Neutrophil (primary cell): ENCODE measurements at regions not wholly inside any gene's neighbourhood (a gene's known extent, or its start where the extent isn't known, plus 50 kb on each side); places are given as distances from the start of the nearest gene placed in this dataset.

Source experiments
- H3K27ac ChIP-seq: fragments of 200-600 bp; sonication (generic); 2 replicates; pipeline ENCODE4 v1.5.1; 2016; ENCODE audit warnings: mild to moderate bottlenecking, moderate library complexity
- H3K27me3 ChIP-seq: fragments of 200-600 bp; sonication (generic); 2 replicates; pipeline ENCODE4 v1.6.0; 2016; ENCODE audit warnings: mild to moderate bottlenecking
- H3K36me3 ChIP-seq: fragments of 200-600 bp; sonication (generic); 2 replicates; pipeline ENCODE4 v1.5.1; 2017
- H3K4me1 ChIP-seq, 2 experiments: fragments of 200-600 bp in 1 of 2; sonication (generic) in 1 of 2; 1 replicate in 1 of 2; 2 replicates in 1 of 2; pipeline versions ENCODE4 v1.5.1 to v1.6.1; 2013 to 2016; ENCODE audit warnings: low read depth in 1 of 2, low read length in 1 of 2, mild to moderate bottlenecking in 1 of 2, moderate library complexity in 1 of 2; ENCODE audit not compliant: control insufficient read depth in 1 of 2, insufficient read depth in 1 of 2
- H3K4me3 ChIP-seq, 2 experiments: fragments of 200-600 bp in 1 of 2; sonication (generic) in 1 of 2; 1 replicate in 1 of 2; 2 replicates in 1 of 2; pipeline ENCODE4 v1.5.1; 2013 to 2016; ENCODE audit warnings: low read depth in 1 of 2, low read length in 1 of 2, mild to moderate bottlenecking in 1 of 2, moderate library complexity in 1 of 2
- H3K9me3 ChIP-seq: fragments of 200-600 bp; sonication (generic); 2 replicates; pipeline ENCODE4 v1.5.1; 2016
- TF ChIP-seq, protein P1 (sequence below): fragments of 200-600 bp; sonication (generic); IDR thresholded peaks from 2 replicates; pipeline ENCODE4 v1.5.1; 2016; ENCODE audit warnings: antibody characterized with exemption

DNA sequence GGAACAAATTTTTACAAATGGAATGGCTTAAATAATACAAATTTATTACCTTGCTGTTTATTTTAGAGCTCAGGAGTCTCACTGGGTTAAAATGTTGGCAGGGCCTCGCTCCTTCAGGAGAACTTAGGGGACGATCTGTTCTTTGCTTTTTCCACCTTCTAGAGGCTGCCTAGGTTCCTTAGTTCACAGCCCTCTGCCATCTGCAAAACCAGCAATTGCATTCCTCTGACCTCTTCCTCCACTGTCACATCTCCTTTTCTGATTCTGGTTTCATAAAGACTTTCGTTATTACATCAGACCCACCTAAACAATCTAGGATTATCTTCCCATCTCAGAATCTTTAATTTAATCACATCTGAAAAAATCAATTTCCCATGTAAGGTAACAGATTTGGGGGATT lies 249.6 kb upstream of the SPRY2 start:
- TF ChIP-seq, protein P1, sequence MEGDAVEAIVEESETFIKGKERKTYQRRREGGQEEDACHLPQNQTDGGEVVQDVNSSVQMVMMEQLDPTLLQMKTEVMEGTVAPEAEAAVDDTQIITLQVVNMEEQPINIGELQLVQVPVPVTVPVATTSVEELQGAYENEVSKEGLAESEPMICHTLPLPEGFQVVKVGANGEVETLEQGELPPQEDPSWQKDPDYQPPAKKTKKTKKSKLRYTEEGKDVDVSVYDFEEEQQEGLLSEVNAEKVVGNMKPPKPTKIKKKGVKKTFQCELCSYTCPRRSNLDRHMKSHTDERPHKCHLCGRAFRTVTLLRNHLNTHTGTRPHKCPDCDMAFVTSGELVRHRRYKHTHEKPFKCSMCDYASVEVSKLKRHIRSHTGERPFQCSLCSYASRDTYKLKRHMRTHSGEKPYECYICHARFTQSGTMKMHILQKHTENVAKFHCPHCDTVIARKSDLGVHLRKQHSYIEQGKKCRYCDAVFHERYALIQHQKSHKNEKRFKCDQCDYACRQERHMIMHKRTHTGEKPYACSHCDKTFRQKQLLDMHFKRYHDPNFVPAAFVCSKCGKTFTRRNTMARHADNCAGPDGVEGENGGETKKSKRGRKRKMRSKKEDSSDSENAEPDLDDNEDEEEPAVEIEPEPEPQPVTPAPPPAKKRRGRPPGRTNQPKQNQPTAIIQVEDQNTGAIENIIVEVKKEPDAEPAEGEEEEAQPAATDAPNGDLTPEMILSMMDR = no peak
- Histone ChIP-seq H3K4me1 (no peaks in the 10 kb centered on the region), H3K27ac (no peak overlapping the region), H3K9me3 (no peaks in the 10 kb centered on the region), H3K27me3 (no peaks in the 10 kb centered on the region), H3K4me3 (no peak overlapping the region), H3K36me3 (no peaks in the 10 kb centered on the region)

DNA sequence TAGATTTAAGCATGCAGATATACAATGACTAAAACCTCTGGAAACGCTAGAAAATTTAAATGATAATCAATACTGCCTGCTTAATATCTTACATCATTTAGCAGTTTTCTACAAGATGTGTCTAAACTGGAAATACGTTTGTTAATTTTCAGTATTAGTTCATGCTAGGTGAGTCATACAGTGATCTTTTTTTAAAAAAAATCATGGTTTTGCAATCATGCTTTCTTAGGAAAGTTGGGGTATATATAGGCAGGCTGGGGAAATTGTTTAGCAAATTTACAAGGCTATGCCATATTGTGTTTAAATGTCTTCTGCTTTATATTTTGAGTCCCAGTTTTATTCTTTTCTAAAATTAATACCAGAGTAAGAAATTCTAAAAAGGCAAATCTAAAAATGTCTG lies 245.4 kb upstream of the SPRY2 start:
- TF ChIP-seq, protein P1 = no peak
- Histone ChIP-seq H3K27me3 (no peaks in the 10 kb centered on the region), H3K9me3 (no peaks in the 10 kb centered on the region), H3K27ac (no peak overlapping the region), H3K4me1 (no peaks in the 10 kb centered on the region), H3K4me3 (no peak overlapping the region), H3K36me3 (no peaks in the 10 kb centered on the region)

DNA sequence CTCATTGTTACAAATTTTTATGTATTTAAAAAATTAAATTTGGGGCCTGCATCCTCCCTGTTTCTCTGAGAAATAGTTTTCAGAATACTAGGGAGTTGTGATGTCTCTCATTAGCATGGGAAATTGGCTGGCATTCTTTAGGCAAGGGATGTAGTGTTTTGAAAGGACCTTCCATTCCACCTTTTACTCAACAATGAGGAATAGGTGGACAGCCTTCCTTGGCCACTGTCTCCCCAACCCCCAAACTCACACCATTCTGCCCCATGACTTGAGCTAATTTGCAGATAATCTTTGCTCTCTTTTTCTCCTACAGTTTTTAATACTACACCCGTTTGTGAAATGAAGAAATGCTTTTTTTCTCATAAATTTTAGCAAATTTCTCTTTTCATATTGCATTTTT lies 244.6 kb upstream of the SPRY2 start:
- H3K4me3 ChIP-seq = no peak overlapping the region
- no peaks in the 10 kb centered on the region for H3K9me3 ChIP-seq
- H3K27ac ChIP-seq = no peak overlapping the region
- no peaks in the 10 kb centered on the region for H3K4me1 ChIP-seq
- no peaks in the 10 kb centered on the region for H3K27me3 ChIP-seq
- TF ChIP-seq, protein P1 = no peak
- H3K36me3 ChIP-seq = no peaks in the 10 kb centered on the region

DNA sequence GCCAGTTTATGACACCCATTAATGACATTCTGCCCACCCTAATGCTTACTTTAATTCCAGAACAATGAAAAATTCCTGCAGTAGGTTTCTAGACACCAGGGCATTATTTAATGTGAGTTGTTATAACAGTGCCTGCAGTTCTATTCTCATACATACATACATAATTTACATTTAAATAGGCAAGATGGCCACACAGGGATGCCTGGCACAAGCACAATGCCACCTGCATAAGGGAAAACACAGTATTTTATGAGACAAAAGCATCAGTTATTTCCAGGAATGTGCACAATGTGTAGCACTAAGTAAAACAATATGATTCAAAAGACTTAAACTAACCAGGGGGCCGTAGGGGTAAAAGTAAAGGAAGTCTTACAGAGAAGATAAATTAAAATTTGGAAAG lies 243.9 kb upstream of the SPRY2 start:
- Histone ChIP-seq H3K36me3 (no peaks in the 10 kb centered on the region), H3K4me3 (no peak overlapping the region), H3K4me1 (no peaks in the 10 kb centered on the region), H3K27ac (no peak overlapping the region), H3K27me3 (no peaks in the 10 kb centered on the region), H3K9me3 (no peaks in the 10 kb centered on the region)
- TF ChIP-seq, protein P1 = no peak

DNA sequence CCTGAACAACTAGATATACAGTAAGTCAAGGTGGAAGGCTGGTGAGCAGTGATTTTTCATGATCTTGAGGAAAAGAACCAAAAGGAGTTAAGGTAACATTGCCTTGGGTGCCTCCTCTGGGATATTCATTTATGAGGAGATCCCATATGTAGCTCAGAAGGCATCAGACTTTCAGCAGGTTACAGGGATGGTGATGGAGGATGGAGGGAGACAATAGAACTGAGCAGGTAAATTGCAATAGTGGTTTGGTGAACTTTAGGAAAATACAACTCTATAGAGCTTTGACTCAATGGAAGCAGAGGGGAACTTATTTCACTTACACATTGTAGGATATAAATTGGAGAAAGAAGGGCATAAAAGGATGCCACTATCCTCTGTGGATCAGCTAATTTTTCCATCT lies 243.4 kb upstream of the SPRY2 start:
- no peaks in the 10 kb centered on the region for H3K4me1 ChIP-seq
- H3K9me3 ChIP-seq = no peaks in the 10 kb centered on the region
- no peaks in the 10 kb centered on the region for H3K27me3 ChIP-seq
- TF ChIP-seq, protein P1 = no peak
- H3K27ac ChIP-seq = no peak overlapping the region
- H3K36me3 ChIP-seq = no peaks in the 10 kb centered on the region
- no peak overlapping the region for H3K4me3 ChIP-seq
